SK-N-SH treated with all-trans-retinoic acid at 6 μM for 48 hours (cell line): ENCODE measurements at regions not wholly inside any gene's neighbourhood (a gene's known extent, or its start where the extent isn't known, plus 50 kb on each side); places are given as distances from the start of the nearest gene placed in this dataset.

ENCODE experiments used
- ATAC-seq: fragments of 200-7000 bp; cut with Tn5 transposase; 3 replicates; pipeline ENCODE4 v1.9.1; 2020; ENCODE audit warnings: mild to moderate bottlenecking, moderate library complexity
- ARNTL ChIP-seq: fragments of 450-650 bp; formaldehyde crosslinking; IDR thresholded peaks from 2 replicates; pipeline ENCODE4 v1.5.0; 2020; ENCODE audit warnings: low read depth, mild to moderate bottlenecking, moderate library complexity, borderline replicate concordance
- BACH2 ChIP-seq: fragments of 250-450 bp; sonication (Bioruptor Pico); IDR thresholded peaks from 2 replicates; pipeline ENCODE4 v1.9.0; 2021; ENCODE audit warnings: mild to moderate bottlenecking, borderline replicate concordance
- CSDC2 ChIP-seq: fragments of 250-450 bp; sonication (Bioruptor Pico); IDR thresholded peaks from 2 replicates; pipeline ENCODE4 v1.5.0; 2020; ENCODE audit warnings: mild to moderate bottlenecking, moderate library complexity
- ISL1 ChIP-seq: fragments of 250-450 bp; sonication (Bioruptor Pico); IDR thresholded peaks from 2 replicates; pipeline ENCODE4 v2.1.2; 2022; ENCODE audit warnings: mild to moderate bottlenecking, moderate library complexity
- OSR1 ChIP-seq: fragments of 250-450 bp; sonication (Bioruptor Pico); IDR thresholded peaks from 2 replicates; pipeline ENCODE4 v1.8.0; 2022; ENCODE audit warnings: moderate library complexity, mild to moderate bottlenecking, inconsistent platforms
- PPARA ChIP-seq: fragments of 250-450 bp; sonication (Bioruptor Pico); IDR thresholded peaks from 2 replicates; pipeline ENCODE4 v1.5.0; 2020; ENCODE audit warnings: mild to moderate bottlenecking, borderline replicate concordance
- SNAI2 ChIP-seq: fragments of 250-450 bp; sonication (Bioruptor Pico); IDR thresholded peaks from 2 replicates; pipeline ENCODE4 v1.5.0; 2020; ENCODE audit warnings: mild to moderate bottlenecking, moderate library complexity
- TOX ChIP-seq: fragments of 250-450 bp; sonication (Bioruptor Pico); IDR thresholded peaks from 2 replicates; pipeline ENCODE4 v1.8.0; 2021; ENCODE audit warnings: mild to moderate bottlenecking, moderate library complexity, borderline replicate concordance
- ZC3H10 ChIP-seq: fragments of 250-450 bp; sonication (Bioruptor Pico); IDR thresholded peaks from 2 replicates; pipeline ENCODE4 v1.5.1; 2021; ENCODE audit warnings: mild to moderate bottlenecking, moderate library complexity
- ZFP3 ChIP-seq: fragments of 250-450 bp; sonication (Bioruptor Pico); IDR thresholded peaks from 2 replicates; pipeline ENCODE4 v1.5.0; 2020; ENCODE audit warnings: mild to moderate bottlenecking, moderate library complexity
- ZNF565 ChIP-seq: fragments of 450-650 bp; formaldehyde crosslinking; conservative IDR thresholded peaks from 2 replicates; pipeline ENCODE4 v1.5.0; 2020; ENCODE audit warnings: low read depth, mild to moderate bottlenecking, moderate library complexity
- ZNF70 ChIP-seq: fragments of 450-650 bp; formaldehyde crosslinking; IDR thresholded peaks from 2 replicates; pipeline ENCODE4 v1.5.0; 2020; ENCODE audit warnings: mild to moderate bottlenecking, moderate library complexity
- ZNF8 ChIP-seq: fragments of 450-650 bp; formaldehyde crosslinking; IDR thresholded peaks from 2 replicates; pipeline ENCODE4 v1.5.0; 2020; ENCODE audit warnings: mild to moderate bottlenecking, moderate library complexity
- TF ChIP-seq, protein P1 (sequence below): fragments of 250-450 bp; sonication (Bioruptor Pico); IDR thresholded peaks from 2 replicates; pipeline ENCODE4 v1.8.0; 2021; ENCODE audit warnings: low read depth, mild to moderate bottlenecking, moderate library complexity, borderline replicate concordance
- TF ChIP-seq, protein P2 (sequence below): fragments of 250-450 bp; sonication (Bioruptor Pico); IDR thresholded peaks from 2 replicates; pipeline ENCODE4 v1.8.0; 2020; ENCODE audit warnings: mild to moderate bottlenecking, moderate library complexity, borderline replicate concordance
- TF ChIP-seq, protein P3 (sequence below): fragments of 250-450 bp; sonication (Bioruptor Pico); IDR thresholded peaks from 2 replicates; pipeline ENCODE4 v1.5.1; 2021; ENCODE audit warnings: mild to moderate bottlenecking, moderate library complexity
- TF ChIP-seq, protein P4 (sequence below): fragments of 250-450 bp; sonication (Bioruptor Pico); IDR thresholded peaks from 2 replicates; pipeline ENCODE4 v1.5.1; 2020; ENCODE audit warnings: low read depth, mild to moderate bottlenecking, moderate library complexity
- TF ChIP-seq, protein P5 (sequence below): fragments of 250-450 bp; sonication (Bioruptor Pico); IDR thresholded peaks from 2 replicates; pipeline ENCODE4 v1.5.0; 2020; ENCODE audit warnings: mild to moderate bottlenecking, moderate library complexity

DNA sequence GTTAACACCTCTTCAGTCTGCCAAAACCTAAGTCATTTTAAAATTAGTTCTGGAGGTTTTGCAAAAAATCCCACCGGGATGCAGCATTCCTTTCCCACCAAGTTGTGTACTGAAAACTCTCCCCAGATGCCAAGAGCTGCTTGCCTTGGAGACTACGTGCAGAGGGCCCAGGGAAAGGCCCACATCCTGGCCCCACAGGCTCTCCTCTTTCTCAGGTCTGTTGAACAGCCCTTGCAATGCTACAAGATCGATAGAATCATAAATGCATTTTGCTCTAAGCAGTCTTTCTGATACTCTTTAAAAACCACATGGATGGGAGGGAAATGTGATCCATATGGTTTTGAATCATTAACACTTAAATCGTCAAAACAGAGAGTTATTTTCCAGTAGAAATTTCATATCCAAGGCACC, 126.7 kb upstream of the ZMIZ1 start (continued):
- TF ChIP-seq, protein P1, sequence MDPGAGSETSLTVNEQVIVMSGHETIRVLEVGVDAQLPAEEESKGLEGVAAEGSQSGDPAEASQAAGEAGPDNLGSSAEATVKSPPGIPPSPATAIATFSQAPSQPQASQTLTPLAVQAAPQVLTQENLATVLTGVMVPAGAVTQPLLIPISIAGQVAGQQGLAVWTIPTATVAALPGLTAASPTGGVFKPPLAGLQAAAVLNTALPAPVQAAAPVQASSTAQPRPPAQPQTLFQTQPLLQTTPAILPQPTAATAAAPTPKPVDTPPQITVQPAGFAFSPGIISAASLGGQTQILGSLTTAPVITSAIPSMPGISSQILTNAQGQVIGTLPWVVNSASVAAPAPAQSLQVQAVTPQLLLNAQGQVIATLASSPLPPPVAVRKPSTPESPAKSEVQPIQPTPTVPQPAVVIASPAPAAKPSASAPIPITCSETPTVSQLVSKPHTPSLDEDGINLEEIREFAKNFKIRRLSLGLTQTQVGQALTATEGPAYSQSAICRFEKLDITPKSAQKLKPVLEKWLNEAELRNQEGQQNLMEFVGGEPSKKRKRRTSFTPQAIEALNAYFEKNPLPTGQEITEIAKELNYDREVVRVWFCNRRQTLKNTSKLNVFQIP (CRISPR knock-in tag), result no peak
- no peak for TF ChIP-seq ZFP3 (CRISPR knock-in tag)
- TF ChIP-seq BACH2, result no peak
- TF ChIP-seq SNAI2 (CRISPR knock-in tag), result no peak
- no peak for TF ChIP-seq TOX (CRISPR knock-in tag)
- no peak for TF ChIP-seq OSR1 (CRISPR knock-in tag)

DNA sequence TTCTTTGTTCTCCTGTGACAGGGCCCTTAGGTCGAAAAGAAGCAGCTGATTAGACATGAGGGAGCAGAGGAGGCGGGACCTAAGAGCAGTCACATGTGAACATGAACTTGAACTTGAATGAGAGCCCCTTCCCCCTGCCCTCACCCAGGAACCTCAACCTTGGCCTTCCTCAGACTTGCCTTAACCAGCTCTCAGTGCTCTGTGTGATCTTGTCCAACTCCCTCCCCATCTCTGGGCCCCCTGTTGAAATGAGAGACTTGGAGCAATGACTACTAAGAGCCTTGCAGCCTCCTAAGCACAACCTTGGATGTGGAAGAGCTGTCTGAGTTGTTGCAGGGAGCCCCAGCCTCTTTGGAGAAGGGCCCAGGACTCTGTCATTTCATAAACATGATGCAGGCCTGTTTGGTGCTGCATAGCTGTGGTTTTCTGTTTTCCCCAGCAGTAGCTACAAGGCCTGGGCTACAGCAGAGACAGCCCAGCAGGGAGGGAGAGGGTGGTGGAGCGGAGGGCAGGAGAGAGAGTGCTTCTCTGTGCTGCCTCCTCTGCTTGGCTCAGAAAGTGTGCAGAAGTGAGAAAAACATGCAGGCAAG, 123.9 kb upstream of the ZMIZ1 start:
- peak; percentile 99 for ATAC-seq
- no peak for TF ChIP-seq ARNTL
- TF ChIP-seq, protein P2, sequence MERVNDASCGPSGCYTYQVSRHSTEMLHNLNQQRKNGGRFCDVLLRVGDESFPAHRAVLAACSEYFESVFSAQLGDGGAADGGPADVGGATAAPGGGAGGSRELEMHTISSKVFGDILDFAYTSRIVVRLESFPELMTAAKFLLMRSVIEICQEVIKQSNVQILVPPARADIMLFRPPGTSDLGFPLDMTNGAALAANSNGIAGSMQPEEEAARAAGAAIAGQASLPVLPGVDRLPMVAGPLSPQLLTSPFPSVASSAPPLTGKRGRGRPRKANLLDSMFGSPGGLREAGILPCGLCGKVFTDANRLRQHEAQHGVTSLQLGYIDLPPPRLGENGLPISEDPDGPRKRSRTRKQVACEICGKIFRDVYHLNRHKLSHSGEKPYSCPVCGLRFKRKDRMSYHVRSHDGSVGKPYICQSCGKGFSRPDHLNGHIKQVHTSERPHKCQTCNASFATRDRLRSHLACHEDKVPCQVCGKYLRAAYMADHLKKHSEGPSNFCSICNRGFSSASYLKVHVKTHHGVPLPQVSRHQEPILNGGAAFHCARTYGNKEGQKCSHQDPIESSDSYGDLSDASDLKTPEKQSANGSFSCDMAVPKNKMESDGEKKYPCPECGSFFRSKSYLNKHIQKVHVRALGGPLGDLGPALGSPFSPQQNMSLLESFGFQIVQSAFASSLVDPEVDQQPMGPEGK (CRISPR knock-in tag), result no peak
- no peak for TF ChIP-seq OSR1 (CRISPR knock-in tag)
- no peak for TF ChIP-seq ZNF70 (CRISPR knock-in tag)
- TF ChIP-seq, protein P1 (CRISPR knock-in tag), result no peak
- TF ChIP-seq, protein P3, sequence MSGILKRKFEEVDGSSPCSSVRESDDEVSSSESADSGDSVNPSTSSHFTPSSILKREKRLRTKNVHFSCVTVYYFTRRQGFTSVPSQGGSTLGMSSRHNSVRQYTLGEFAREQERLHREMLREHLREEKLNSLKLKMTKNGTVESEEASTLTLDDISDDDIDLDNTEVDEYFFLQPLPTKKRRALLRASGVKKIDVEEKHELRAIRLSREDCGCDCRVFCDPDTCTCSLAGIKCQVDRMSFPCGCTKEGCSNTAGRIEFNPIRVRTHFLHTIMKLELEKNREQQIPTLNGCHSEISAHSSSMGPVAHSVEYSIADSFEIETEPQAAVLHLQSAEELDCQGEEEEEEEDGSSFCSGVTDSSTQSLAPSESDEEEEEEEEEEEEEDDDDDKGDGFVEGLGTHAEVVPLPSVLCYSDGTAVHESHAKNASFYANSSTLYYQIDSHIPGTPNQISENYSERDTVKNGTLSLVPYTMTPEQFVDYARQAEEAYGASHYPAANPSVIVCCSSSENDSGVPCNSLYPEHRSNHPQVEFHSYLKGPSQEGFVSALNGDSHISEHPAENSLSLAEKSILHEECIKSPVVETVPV, result no peak
- no peak for TF ChIP-seq ZNF8
- TF ChIP-seq PPARA (CRISPR knock-in tag), result no peak

DNA sequence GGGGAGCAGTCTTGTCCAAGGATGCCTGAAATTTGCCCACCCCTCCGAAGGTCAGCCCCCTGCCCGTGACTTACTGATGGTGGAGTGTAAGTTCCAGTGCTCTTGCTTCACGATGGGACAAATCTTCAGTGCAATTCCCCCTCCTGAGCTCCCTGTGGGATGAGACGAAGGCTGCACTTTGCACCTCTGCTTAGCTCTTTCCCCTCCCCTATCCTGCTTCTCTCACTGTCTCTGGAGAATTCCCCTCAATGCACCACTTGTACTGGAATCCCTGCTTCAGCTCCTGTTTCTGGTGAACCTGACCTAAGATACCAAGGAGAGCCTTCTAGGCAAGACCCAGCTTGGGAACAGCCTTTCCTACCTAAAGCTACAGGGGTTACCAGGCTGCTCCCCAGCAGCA, 122.9 kb upstream of the ZMIZ1 start:
- no peak for ATAC-seq
- TF ChIP-seq, protein P3, result no peak
- TF ChIP-seq, protein P2 (CRISPR knock-in tag), result no peak
- TF ChIP-seq ZFP3 (CRISPR knock-in tag) (no peak), ZC3H10 (CRISPR knock-in tag) (no peak), CSDC2 (CRISPR knock-in tag) (no peak), BACH2 (no peak), OSR1 (CRISPR knock-in tag) (no peak), SNAI2 (CRISPR knock-in tag) (no peak)
- TF ChIP-seq, protein P4, sequence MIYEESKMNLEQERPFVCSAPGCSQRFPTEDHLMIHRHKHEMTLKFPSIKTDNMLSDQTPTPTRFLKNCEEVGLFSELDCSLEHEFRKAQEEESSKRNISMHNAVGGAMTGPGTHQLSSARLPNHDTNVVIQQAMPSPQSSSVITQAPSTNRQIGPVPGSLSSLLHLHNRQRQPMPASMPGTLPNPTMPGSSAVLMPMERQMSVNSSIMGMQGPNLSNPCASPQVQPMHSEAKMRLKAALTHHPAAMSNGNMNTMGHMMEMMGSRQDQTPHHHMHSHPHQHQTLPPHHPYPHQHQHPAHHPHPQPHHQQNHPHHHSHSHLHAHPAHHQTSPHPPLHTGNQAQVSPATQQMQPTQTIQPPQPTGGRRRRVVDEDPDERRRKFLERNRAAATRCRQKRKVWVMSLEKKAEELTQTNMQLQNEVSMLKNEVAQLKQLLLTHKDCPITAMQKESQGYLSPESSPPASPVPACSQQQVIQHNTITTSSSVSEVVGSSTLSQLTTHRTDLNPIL (CRISPR knock-in tag), result no peak

DNA sequence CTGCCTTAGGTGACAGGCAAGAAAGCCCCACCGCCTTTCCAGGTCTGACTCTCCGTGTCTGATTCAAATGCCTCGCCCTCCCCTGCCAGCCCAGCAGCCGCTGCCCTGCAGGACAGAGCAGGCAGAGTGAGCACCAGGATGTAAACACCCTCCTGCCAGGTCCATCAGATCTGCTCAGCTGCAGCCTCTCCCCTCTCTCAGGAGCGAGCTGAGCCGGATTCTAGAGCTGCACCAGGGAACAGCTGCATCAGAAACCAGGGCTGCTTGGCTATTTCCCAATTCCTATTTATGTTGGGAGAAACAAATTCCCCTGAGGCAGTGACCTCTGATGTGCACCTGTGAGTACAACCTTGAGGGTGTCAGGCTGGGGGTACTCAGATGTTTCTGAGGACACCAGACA, 121.5 kb upstream of the ZMIZ1 start:
- no peak for ATAC-seq
- TF ChIP-seq SNAI2 (CRISPR knock-in tag), result no peak
- TF ChIP-seq ZNF565 (CRISPR knock-in tag), result no peak
- TF ChIP-seq, protein P5, sequence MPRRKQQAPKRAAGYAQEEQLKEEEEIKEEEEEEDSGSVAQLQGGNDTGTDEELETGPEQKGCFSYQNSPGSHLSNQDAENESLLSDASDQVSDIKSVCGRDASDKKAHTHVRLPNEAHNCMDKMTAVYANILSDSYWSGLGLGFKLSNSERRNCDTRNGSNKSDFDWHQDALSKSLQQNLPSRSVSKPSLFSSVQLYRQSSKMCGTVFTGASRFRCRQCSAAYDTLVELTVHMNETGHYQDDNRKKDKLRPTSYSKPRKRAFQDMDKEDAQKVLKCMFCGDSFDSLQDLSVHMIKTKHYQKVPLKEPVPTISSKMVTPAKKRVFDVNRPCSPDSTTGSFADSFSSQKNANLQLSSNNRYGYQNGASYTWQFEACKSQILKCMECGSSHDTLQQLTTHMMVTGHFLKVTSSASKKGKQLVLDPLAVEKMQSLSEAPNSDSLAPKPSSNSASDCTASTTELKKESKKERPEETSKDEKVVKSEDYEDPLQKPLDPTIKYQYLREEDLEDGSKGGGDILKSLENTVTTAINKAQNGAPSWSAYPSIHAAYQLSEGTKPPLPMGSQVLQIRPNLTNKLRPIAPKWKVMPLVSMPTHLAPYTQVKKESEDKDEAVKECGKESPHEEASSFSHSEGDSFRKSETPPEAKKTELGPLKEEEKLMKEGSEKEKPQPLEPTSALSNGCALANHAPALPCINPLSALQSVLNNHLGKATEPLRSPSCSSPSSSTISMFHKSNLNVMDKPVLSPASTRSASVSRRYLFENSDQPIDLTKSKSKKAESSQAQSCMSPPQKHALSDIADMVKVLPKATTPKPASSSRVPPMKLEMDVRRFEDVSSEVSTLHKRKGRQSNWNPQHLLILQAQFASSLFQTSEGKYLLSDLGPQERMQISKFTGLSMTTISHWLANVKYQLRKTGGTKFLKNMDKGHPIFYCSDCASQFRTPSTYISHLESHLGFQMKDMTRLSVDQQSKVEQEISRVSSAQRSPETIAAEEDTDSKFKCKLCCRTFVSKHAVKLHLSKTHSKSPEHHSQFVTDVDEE (CRISPR knock-in tag), result no peak
- TF ChIP-seq, protein P4 (CRISPR knock-in tag), result no peak
- TF ChIP-seq ZC3H10 (CRISPR knock-in tag), result no peak
- no peak for TF ChIP-seq TOX (CRISPR knock-in tag)
- no peak for TF ChIP-seq ISL1
- no peak for TF ChIP-seq PPARA (CRISPR knock-in tag)
- no peak for TF ChIP-seq BACH2
- no peak for TF ChIP-seq ZNF8
- TF ChIP-seq ZNF70 (CRISPR knock-in tag), result no peak
